ENCODE measurements at regions not wholly inside any gene's neighbourhood (a gene's known extent, or its start where the extent isn't known, plus 50 kb on each side); places are given as distances from the start of the nearest gene placed in this dataset.

DNA sequence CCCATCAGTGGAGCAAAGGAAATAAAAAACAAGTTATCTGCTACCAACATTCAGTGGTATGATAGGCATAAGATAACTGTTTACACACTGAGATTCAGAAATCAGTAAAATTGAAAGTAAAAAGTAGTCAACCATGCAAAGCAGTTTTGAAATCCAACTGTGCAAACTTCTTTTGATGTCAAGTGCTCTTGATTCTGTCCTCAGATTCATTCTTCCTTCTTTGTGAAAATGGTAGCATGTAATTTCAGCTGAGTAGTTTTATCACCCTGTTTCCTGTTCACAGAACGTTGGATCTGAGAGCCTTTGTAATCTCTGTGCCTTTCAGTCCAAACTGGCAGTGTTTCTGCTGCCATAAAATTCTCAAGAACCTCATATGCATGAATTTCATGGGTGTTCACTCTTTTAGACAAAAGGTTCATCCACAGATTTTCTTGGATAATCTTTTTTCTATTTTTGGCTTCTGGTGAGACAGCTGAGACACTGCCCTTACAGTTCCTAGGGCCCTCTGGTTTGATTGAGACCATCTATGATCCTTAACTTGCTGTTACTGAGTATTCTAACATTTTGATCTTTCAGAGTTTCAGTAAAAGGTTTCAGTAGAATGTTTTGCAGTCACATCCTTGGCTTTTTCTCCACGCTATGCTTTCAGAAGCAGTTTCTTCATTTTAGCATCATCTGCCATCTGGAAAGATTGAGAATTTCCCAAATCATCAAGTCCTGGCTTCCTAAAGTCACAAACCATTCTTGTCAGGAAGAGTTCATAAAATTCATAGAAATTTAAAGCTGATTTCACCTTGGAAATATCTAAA lies 272.3 kb upstream of the EPHA4 start:
- Mint-ChIP-seq H3K27me3 (no peaks in the 10 kb centered on the region), H3K4me1 (ENCODE audit: low read depth) (no peaks in the 10 kb centered on the region), H3K27ac (no peak overlapping the region), H3K9me3 (peaks cover 9% of the 10 kb centered on the region), H3K4me3 (no peak overlapping the region), H3K36me3 (ENCODE audit: low read depth) (no peaks in the 10 kb centered on the region)
- intact Hi-C loops (cut with micrococcal nuclease): no loop called here

DNA sequence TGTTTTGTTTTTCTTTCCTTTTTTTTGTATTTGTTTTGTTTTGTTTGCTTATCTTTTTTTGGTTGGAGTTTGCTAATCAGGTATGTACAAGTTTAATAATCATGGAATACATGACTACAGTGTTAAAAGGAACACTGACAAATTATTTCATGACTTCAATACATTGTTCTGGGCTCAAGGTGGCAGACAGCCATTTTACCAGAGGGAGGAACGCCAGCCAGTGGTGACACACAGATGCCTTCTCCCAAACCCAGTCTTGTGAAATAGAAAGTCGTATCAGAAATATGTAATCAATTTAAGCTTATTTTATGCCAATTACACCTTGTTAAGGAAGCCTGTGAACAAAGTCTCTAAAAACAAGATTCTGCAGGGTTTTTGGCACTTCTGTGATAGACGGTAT lies 264.0 kb upstream of the EPHA4 start:
- H3K27ac Mint-ChIP-seq: no peak overlapping the region
- no peaks in the 10 kb centered on the region for H3K4me1 Mint-ChIP-seq (ENCODE audit: low read depth)
- H3K27me3 Mint-ChIP-seq: no peaks in the 10 kb centered on the region
- H3K4me3 Mint-ChIP-seq: no peak overlapping the region
- H3K9me3 Mint-ChIP-seq: peaks cover 8% of the 10 kb centered on the region
- H3K36me3 Mint-ChIP-seq (ENCODE audit: low read depth): no peaks in the 10 kb centered on the region
- intact Hi-C loops (cut with micrococcal nuclease): no loop called here

DNA sequence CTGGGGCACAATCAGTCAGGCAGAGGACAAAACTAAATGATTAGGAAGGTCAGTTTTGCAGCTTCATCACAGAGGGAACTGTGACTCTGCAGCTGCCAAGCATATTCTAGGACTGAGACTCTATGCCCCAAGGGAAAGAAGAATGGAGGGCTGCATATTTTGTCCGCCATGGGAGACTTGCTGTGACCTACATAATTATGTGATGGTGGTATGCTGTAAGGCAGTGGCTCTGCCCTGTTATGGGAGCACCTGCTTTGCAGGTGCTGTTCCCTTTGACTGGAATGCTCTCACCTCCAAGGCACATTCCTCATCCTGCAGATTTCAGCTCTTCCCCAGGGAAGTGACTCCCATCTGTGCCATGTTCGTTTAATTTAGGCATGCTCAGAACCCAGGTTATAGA lies 261.9 kb upstream of the EPHA4 start:
- Mint-ChIP-seq H3K9me3 (peaks cover 10% of the 10 kb centered on the region), H3K27me3 (no peaks in the 10 kb centered on the region), H3K4me3 (no peak overlapping the region), H3K4me1 (ENCODE audit: low read depth) (no peaks in the 10 kb centered on the region), H3K27ac (no peak overlapping the region), H3K36me3 (ENCODE audit: low read depth) (no peaks in the 10 kb centered on the region)
- intact Hi-C loops (cut with micrococcal nuclease): no loop called here

DNA sequence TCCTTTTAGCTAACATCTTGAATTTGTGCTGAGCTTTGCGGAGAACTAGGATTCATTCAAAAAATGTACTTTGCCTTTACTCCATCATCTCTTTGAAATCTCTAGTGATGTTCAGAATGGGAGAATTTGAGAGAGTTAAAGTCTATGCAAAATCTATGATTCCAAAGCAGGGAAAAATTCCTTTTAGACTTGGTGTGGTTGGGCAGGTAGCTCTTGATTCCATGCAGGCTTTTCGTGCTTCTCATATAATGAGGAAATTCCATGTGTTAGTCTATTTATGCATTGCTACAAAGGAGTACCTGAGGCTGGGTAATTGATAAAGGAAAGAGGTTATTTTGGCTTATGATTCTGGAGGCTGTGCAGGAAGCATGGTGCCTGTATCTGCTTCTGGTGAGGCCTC lies 258.9 kb upstream of the EPHA4 start:
- intact Hi-C loops (cut with micrococcal nuclease): no loop called here
- Mint-ChIP-seq H3K36me3 (ENCODE audit: low read depth) (no peaks in the 10 kb centered on the region), H3K27me3 (no peaks in the 10 kb centered on the region), H3K4me3 (no peak overlapping the region), H3K9me3 (peaks cover 28% of the 10 kb centered on the region), H3K27ac (no peak overlapping the region), H3K4me1 (ENCODE audit: low read depth) (no peaks in the 10 kb centered on the region)

DNA sequence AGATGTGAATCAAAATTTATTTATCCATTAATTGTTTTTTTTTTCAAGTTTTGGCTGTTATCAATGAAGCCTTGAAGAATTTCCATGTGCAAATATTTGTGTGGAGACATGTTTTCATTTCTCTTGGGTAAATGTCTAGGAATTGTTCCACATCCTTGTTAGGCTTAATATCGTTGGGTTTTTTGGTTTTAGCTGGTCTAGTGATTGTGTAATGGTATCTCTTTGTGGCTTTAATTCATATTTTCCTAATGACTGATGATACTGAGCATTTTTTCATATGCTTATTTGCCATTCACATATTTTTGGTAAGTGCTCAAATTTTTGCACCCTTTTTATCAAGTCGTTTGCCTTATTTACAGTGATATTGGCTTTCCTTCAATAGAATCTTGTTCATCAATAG lies 250.3 kb upstream of the EPHA4 start:
- Mint-ChIP-seq H3K36me3 (ENCODE audit: low read depth) (no peaks in the 10 kb centered on the region), H3K27ac (no peak overlapping the region), H3K4me3 (no peak overlapping the region), H3K9me3 (peaks cover 23% of the 10 kb centered on the region), H3K27me3 (no peaks in the 10 kb centered on the region), H3K4me1 (ENCODE audit: low read depth) (no peaks in the 10 kb centered on the region)
- intact Hi-C loops (cut with micrococcal nuclease): no loop called here

DNA sequence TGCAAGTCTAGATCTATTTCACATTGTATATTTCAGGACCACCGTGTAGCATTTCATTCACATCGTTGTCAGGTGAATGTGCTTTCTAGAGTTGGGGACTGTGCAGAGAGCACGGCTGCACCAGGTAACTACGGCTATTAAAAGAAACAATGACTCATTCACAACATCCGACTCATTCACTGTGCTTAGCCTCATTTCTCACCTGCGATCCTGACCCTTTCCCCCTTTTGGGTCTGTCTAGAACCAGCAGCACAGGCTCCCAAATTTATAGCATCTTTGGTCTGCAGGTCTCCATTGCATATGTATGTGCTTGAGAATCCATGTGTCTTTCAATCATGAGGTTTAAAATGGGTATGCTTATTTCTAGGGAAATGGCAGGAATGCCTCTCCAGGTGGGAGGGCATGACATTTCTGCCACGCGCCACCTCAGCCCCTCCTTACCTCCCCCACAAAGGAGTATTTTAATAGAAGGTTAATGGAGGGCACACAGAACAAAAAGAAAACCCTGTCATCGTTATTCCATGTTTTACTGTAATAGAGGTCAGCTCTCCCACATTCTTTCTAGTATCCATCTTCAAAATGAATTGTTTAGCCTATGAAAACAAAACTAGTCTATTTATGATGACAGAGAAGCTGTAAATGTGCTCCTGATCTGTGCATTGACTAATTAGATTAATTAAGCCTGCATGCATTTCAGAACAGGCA lies 246.7 kb upstream of the EPHA4 start:
- H3K4me3 Mint-ChIP-seq: no peak overlapping the region
- H3K9me3 Mint-ChIP-seq: peaks cover 20% of the 10 kb centered on the region
- no peaks in the 10 kb centered on the region for H3K27me3 Mint-ChIP-seq
- H3K4me1 Mint-ChIP-seq (ENCODE audit: low read depth): no peaks in the 10 kb centered on the region
- intact Hi-C loops (cut with micrococcal nuclease): no loop called here
- H3K27ac Mint-ChIP-seq: no peak overlapping the region
- H3K36me3 Mint-ChIP-seq (ENCODE audit: low read depth): no peaks in the 10 kb centered on the region

DNA sequence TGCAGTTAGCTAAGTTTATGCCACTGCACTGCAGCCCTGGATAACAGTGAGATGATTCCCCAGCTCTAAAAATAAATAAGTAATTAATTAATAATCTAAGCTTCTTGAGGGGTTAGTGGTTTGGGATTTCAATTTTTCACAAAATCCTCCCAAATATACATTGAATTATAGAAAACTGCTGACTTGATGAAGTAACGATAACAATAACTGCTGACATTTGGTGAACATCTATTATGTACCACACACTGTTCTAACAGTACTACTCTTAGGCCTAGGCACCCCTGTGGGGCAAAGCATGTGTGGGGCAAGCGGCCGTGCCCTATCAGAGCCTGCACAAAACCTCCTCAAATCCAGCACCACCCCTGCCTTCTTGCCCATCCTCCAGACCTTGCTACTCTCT lies 245.8 kb upstream of the EPHA4 start:
- intact Hi-C loops (cut with micrococcal nuclease): no loop called here
- no peak overlapping the region for H3K27ac Mint-ChIP-seq
- H3K36me3 Mint-ChIP-seq (ENCODE audit: low read depth): no peaks in the 10 kb centered on the region
- no peak overlapping the region for H3K4me3 Mint-ChIP-seq
- peaks cover 24% of the 10 kb centered on the region for H3K9me3 Mint-ChIP-seq
- no peaks in the 10 kb centered on the region for H3K4me1 Mint-ChIP-seq (ENCODE audit: low read depth)
- H3K27me3 Mint-ChIP-seq: no peaks in the 10 kb centered on the region

DNA sequence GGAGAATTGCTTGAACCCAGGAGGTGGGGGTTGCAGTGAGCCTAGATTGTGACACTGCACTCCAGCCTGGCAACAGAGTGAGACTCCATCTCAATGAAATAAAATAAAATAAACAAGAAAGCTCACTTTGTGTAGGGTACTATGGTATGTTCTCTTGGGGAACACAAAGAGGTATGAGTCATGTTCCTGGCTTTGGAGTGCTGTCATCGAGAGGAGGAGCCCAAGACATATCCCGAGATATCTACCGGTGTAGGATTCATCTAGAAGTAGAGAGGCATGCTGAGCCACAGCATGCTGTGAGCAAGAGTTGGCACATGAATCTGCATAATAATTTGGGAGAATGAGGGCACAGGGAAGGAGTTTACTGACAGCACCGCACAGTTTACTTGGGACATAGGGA lies 244.9 kb upstream of the EPHA4 start:
- H3K27me3 Mint-ChIP-seq: no peaks in the 10 kb centered on the region
- peaks cover 24% of the 10 kb centered on the region for H3K9me3 Mint-ChIP-seq
- no peaks in the 10 kb centered on the region for H3K4me1 Mint-ChIP-seq (ENCODE audit: low read depth)
- H3K4me3 Mint-ChIP-seq: no peak overlapping the region
- H3K36me3 Mint-ChIP-seq (ENCODE audit: low read depth): no peaks in the 10 kb centered on the region
- intact Hi-C loops (cut with micrococcal nuclease): no loop called here
- H3K27ac Mint-ChIP-seq: no peak overlapping the region

DNA sequence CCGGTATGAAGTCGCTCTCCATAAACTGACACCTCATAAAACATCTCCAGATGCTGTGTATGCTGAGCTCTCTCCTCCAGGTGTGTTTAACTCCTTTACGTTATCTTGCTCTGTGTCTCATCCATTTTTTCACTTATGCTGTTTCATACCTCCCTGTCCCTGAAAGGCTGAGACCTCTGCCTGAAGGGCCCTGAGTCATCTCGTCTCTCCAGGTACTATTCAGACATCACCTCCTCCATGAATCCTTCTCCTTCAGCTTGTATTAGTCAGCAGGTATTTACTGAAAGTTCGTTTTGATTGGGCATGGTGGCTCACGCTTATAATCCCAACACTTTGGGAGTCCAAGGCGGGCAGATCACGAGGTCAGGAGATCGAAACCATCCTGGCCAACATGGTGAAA lies 244.5 kb upstream of the EPHA4 start:
- H3K36me3 Mint-ChIP-seq (ENCODE audit: low read depth): no peaks in the 10 kb centered on the region
- H3K27me3 Mint-ChIP-seq: no peaks in the 10 kb centered on the region
- intact Hi-C loops (cut with micrococcal nuclease): no loop called here

DNA sequence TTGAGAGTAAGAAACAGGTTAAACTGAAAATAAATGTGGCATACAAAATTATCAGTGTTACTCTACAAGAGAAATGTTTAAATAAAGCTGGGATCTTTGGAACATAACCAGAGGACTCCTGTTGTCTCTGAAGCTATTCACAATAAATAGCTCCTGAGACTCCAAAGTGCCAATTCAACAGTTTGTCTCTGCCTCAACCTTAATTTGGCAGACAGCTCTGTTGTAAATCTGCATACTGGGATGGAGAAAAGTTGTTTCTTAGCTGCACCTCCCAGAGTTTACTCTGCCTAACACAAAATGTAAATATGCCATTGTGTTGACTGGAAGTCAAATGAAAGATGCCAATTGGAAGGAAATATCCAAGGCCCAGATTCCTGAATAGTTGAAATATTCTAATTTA lies 238.5 kb upstream of the EPHA4 start:
- Mint-ChIP-seq H3K27me3 (no peaks in the 10 kb centered on the region), H3K4me1 (ENCODE audit: low read depth) (no peaks in the 10 kb centered on the region), H3K4me3 (no peak overlapping the region), H3K9me3 (peaks cover 17% of the 10 kb centered on the region), H3K27ac (no peak overlapping the region), H3K36me3 (ENCODE audit: low read depth) (no peaks in the 10 kb centered on the region)
- intact Hi-C loops (cut with micrococcal nuclease): no loop called here

More for the DNA sequence above, 244.5 kb upstream of the EPHA4 start:
- Mint-ChIP-seq H3K9me3 (peaks cover 24% of the 10 kb centered on the region), H3K27ac (no peak overlapping the region), H3K4me3 (no peak overlapping the region), H3K4me1 (ENCODE audit: low read depth) (no peaks in the 10 kb centered on the region)

DNA sequence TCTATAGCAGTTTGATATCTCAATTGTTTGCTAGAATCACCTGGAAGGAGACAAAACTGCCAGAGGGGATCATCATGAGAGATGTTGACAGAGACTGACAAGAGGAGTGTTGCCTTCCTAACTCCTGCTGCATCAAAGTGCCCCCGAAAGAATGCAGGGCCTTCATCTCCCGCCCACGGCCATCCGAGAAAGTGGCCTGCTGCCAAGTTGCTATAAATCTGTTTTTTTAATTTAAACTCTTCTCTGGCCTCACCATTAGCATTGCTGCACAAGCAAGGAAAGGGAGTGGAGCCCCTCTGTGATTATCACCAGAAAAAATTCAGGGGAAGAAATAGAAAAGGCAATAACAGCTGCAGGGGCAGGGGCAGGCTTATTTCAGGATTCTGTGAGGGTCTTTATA lies 238.1 kb upstream of the EPHA4 start:
- H3K36me3 Mint-ChIP-seq (ENCODE audit: low read depth): no peaks in the 10 kb centered on the region
- H3K4me1 Mint-ChIP-seq (ENCODE audit: low read depth): no peaks in the 10 kb centered on the region
- no peaks in the 10 kb centered on the region for H3K27me3 Mint-ChIP-seq
- peaks cover 18% of the 10 kb centered on the region for H3K9me3 Mint-ChIP-seq
- H3K27ac Mint-ChIP-seq: no peak overlapping the region
- intact Hi-C loops (cut with micrococcal nuclease): no loop called here
- H3K4me3 Mint-ChIP-seq: no peak overlapping the region

DNA sequence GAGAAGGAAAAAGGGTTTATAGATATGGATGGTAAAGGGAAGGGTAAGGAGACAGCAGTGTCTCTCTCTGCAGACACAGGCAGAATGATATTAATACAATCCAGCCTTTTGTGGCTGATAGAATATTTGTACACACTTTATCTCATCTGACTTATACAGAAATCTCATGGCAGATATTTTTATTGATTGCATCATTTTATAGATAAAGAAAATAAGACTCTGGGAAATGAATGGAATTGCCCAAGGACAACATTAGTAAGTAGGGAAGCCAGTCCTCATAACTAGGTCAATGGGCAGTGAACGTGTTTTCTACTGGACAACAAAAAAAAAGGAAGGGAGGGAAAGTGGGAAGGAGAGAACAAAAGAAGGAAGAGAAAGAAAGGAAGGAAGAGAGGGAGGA lies 236.4 kb upstream of the EPHA4 start:
- no peaks in the 10 kb centered on the region for H3K27me3 Mint-ChIP-seq
- no peak overlapping the region for H3K4me3 Mint-ChIP-seq
- peaks cover 24% of the 10 kb centered on the region for H3K9me3 Mint-ChIP-seq
- no peaks in the 10 kb centered on the region for H3K4me1 Mint-ChIP-seq (ENCODE audit: low read depth)
- H3K36me3 Mint-ChIP-seq (ENCODE audit: low read depth): no peaks in the 10 kb centered on the region
- H3K27ac Mint-ChIP-seq: no peak overlapping the region
- intact Hi-C loops (cut with micrococcal nuclease): no loop called here

DNA sequence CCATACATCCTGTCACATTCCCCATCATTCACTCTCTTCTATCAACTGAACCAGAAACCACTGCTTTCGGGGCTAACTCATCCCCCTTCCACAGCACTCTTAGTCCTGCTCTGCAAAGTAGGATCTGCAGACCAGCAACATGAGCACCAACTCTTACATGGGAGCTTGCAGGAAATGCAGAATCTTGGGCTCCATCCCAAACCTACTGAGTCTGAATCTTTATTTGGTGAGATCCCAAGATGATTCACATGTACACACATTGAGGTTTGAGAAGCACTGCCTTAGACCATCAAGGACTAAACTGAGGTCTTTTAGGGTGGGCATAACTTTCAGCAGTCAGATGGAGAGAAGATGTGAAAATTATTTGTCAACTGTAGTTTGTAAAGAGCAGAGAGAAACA lies 235.6 kb upstream of the EPHA4 start:
- Mint-ChIP-seq H3K27me3 (no peaks in the 10 kb centered on the region), H3K36me3 (ENCODE audit: low read depth) (no peaks in the 10 kb centered on the region), H3K9me3 (peaks cover 24% of the 10 kb centered on the region), H3K27ac (no peak overlapping the region), H3K4me1 (ENCODE audit: low read depth) (no peaks in the 10 kb centered on the region), H3K4me3 (no peak overlapping the region)
- intact Hi-C loops (cut with micrococcal nuclease): no loop called here

DNA sequence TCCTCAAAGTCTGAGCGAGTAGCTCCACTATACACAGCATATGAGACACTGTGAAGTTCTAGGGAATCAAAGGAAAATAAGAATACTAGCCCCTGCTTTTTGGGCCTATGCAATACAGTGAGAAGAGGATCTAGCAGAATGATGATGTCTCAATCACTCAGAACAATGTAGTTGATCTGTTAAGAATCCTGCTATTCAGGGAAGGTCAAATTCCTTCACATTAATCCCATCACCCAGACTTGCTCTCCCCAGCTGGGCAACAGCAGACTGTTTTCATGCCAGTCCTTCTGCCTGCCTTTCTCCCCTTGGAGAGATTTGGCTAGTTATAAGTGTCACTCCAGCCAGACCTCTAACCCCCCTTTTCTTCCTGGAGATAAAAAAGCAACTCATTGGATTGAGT lies 230.0 kb upstream of the EPHA4 start:
- intact Hi-C loops (cut with micrococcal nuclease): no loop called here
- no peak overlapping the region for H3K27ac Mint-ChIP-seq
- H3K27me3 Mint-ChIP-seq: no peaks in the 10 kb centered on the region
- H3K9me3 Mint-ChIP-seq: peaks cover 31% of the 10 kb centered on the region
- H3K36me3 Mint-ChIP-seq (ENCODE audit: low read depth): no peaks in the 10 kb centered on the region
- no peak overlapping the region for H3K4me3 Mint-ChIP-seq
- no peaks in the 10 kb centered on the region for H3K4me1 Mint-ChIP-seq (ENCODE audit: low read depth)

All from dendritic cell treated with granulocyte-macrophage colony-stimulating factor and Interleukin-4, amounts not matched to agents 40 ng/mL and 50 ng/mL, for 4 days (primary cell).